ENCODE measurements at regions not wholly inside any gene's neighbourhood (a gene's known extent, or its start where the extent isn't known, plus 50 kb on each side); places are given as distances from the start of the nearest gene placed in this dataset.

DNA sequence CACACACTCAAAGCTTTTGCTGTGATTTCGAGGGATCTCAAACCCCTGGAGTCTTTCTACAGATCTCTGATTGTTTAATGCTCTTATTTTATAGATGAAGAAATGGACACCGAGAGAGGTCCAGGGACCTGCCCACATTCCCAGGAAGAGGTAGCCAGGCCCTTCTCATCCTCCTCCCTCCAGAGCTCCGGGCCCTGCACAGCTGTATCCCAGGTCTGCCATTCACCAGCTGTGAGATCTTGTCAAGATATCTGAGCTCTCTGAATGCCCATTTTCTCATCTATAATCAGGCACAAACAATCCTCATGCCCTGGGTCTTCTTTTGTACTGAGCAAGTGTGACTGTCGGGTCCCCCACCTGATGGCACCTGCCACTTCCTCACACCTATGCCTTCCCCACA is 98.2 kb upstream of the ALX4 start:
- TF ChIP-seq EZH2 (IDR thresholded peaks at IDR 0.05; ENCODE audit: borderline replicate concordance, low read depth, low read length, poor library complexity, severe bottlenecking), result no peak
- TF ChIP-seq, protein P1, sequence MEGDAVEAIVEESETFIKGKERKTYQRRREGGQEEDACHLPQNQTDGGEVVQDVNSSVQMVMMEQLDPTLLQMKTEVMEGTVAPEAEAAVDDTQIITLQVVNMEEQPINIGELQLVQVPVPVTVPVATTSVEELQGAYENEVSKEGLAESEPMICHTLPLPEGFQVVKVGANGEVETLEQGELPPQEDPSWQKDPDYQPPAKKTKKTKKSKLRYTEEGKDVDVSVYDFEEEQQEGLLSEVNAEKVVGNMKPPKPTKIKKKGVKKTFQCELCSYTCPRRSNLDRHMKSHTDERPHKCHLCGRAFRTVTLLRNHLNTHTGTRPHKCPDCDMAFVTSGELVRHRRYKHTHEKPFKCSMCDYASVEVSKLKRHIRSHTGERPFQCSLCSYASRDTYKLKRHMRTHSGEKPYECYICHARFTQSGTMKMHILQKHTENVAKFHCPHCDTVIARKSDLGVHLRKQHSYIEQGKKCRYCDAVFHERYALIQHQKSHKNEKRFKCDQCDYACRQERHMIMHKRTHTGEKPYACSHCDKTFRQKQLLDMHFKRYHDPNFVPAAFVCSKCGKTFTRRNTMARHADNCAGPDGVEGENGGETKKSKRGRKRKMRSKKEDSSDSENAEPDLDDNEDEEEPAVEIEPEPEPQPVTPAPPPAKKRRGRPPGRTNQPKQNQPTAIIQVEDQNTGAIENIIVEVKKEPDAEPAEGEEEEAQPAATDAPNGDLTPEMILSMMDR (conservative IDR thresholded peaks at IDR 0.05; ENCODE audit: low read depth, low read length), result no peak
- no peaks in the 10 kb centered on the region for H3K4me1 ChIP-seq (ENCODE audit: insufficient read depth, low read length, poor library complexity, severe bottlenecking)
- peaks cover 41% of the 10 kb centered on the region for H3K27me3 ChIP-seq (replicated peaks; ENCODE audit: insufficient read depth, low read depth, low read length, poor library complexity)
- intact Hi-C loops (cut with micrococcal nuclease; ENCODE audit: unreplicated experiment), result no loop called here
- no peak overlapping the region for H3K4me3 ChIP-seq (ENCODE audit: low read depth, low read length, poor library complexity, severe bottlenecking)
- ChIA-PET CTCF (interaction anchor here (0.5 kb wide), 1 partner anchor 907 kb away, joined by 4 read pairs; no protein-coding TSS in a partner anchor), POLR2A (ENCODE audit: low non-redundant PET) (interaction anchor here (0.6 kb wide), 1 partner anchor 1835 kb away, joined by 3 read pairs; no protein-coding TSS in a partner anchor)
- H3K27ac ChIP-seq (ENCODE audit: low read depth, low read length, poor library complexity, severe bottlenecking), result no peak overlapping the region
- no TSS peak for BruUV-seq (replicated peaks)
- no peak for DNase-seq (ENCODE audit: low spot score)
- H3K36me3 ChIP-seq (ENCODE audit: insufficient read depth, low read length, poor library complexity, severe bottlenecking), result no peaks in the 10 kb centered on the region
- no peaks in the 10 kb centered on the region for H3K9me3 ChIP-seq (ENCODE audit: low read depth, low read length, poor library complexity, severe bottlenecking)

GRCh38 chr11:44408711-44409470 is 99.0 kb upstream of the ALX4 start:
- no TSS peak for BruUV-seq (replicated peaks)
- H3K27ac ChIP-seq (ENCODE audit: low read depth, low read length, poor library complexity, severe bottlenecking), result no peak overlapping the region
- CTCF ChIA-PET, result interaction anchor here (0.5 kb wide), 1 partner anchor 908 kb away, joined by 4 read pairs; no protein-coding TSS in a partner anchor
- no peak for DNase-seq (ENCODE audit: low spot score)
- POLR2A ChIA-PET (ENCODE audit: low non-redundant PET), result no interaction called here
- H3K4me3 ChIP-seq (ENCODE audit: low read depth, low read length, poor library complexity, severe bottlenecking), result no peak overlapping the region
- H3K4me1 ChIP-seq (ENCODE audit: insufficient read depth, low read length, poor library complexity, severe bottlenecking), result no peaks in the 10 kb centered on the region
- intact Hi-C loops (cut with micrococcal nuclease; ENCODE audit: unreplicated experiment), result no loop called here
- peaks cover 45% of the 10 kb centered on the region for H3K27me3 ChIP-seq (replicated peaks; ENCODE audit: insufficient read depth, low read depth, low read length, poor library complexity)
- H3K9me3 ChIP-seq (ENCODE audit: low read depth, low read length, poor library complexity, severe bottlenecking), result no peaks in the 10 kb centered on the region
- no peaks in the 10 kb centered on the region for H3K36me3 ChIP-seq (ENCODE audit: insufficient read depth, low read length, poor library complexity, severe bottlenecking)
- no peak for TF ChIP-seq EZH2 (IDR thresholded peaks at IDR 0.05; ENCODE audit: borderline replicate concordance, low read depth, low read length, poor library complexity, severe bottlenecking)
- TF ChIP-seq, protein P1 (conservative IDR thresholded peaks at IDR 0.05; ENCODE audit: low read depth, low read length), result no peak

GRCh38 chr11:44409558-44410236 is 99.8 kb upstream of the ALX4 start:
- Histone ChIP-seq H3K27me3 (replicated peaks; ENCODE audit: insufficient read depth, low read depth, low read length, poor library complexity) (peaks cover 45% of the 10 kb centered on the region), H3K4me1 (ENCODE audit: insufficient read depth, low read length, poor library complexity, severe bottlenecking) (no peaks in the 10 kb centered on the region), H3K4me3 (ENCODE audit: low read depth, low read length, poor library complexity, severe bottlenecking) (no peak overlapping the region), H3K36me3 (ENCODE audit: insufficient read depth, low read length, poor library complexity, severe bottlenecking) (no peaks in the 10 kb centered on the region), H3K27ac (ENCODE audit: low read depth, low read length, poor library complexity, severe bottlenecking) (no peak overlapping the region), H3K9me3 (ENCODE audit: low read depth, low read length, poor library complexity, severe bottlenecking) (no peaks in the 10 kb centered on the region)
- ChIA-PET CTCF (no interaction called here), POLR2A (ENCODE audit: low non-redundant PET) (no interaction called here)
- BruUV-seq (replicated peaks), result no TSS peak
- DNase-seq (ENCODE audit: low spot score), result no peak
- no peak for TF ChIP-seq EZH2 (IDR thresholded peaks at IDR 0.05; ENCODE audit: borderline replicate concordance, low read depth, low read length, poor library complexity, severe bottlenecking)
- TF ChIP-seq, protein P1 (conservative IDR thresholded peaks at IDR 0.05; ENCODE audit: low read depth, low read length), result no peak
- intact Hi-C loops (cut with micrococcal nuclease; ENCODE audit: unreplicated experiment), result no loop called here
